Testis (tissue), 2 donors: ENCODE measurements at regions not wholly inside any gene's neighbourhood (a gene's known extent, or its start where the extent isn't known, plus 50 kb on each side); places are given as distances from the start of the nearest gene placed in this dataset.

ENCODE experiments used
- CTCF ChIP-seq, 3 experiments: fragments of 450-650 bp in 2 of 3; fragments of 200-600 bp in 1 of 3; sonication (generic) in 1 of 3; IDR thresholded peaks; one replicate each; pipeline ENCODE4 v1.5.1; 2016 to 2019; ENCODE audit warnings: antibody characterized with exemption in 3 of 3, mild to moderate bottlenecking in 2 of 3, moderate library complexity in 1 of 3
- POLR2A ChIP-seq: fragments of 450-650 bp; IDR thresholded peaks from one replicate; pipeline ENCODE4 v1.6.1; 2017; ENCODE audit warnings: antibody characterized with exemption, mild to moderate bottlenecking, moderate library complexity

GRCh38 chr3:70506775-70507174 lies 194.3 kb upstream of the MDFIC2 start:
- TF ChIP-seq POLR2A = no peak
- TF ChIP-seq CTCF (IDR thresholded peaks at IDR 0.05) = no peak
